Cardiac septum (tissue), 1 donor: ENCODE measurements at regions not wholly inside any gene's neighbourhood (a gene's known extent, or its start where the extent isn't known, plus 50 kb on each side); places are given as distances from the start of the nearest gene placed in this dataset.
"Not testable (repeated sequence)": the region's sequence is repeated elsewhere in the genome, so short reads cannot be mapped to it uniquely, and the experiment has no call there.

Source experiments
- DNase-seq: peaks from one replicate; pipeline ENCODE4 v3.0.0-alpha.2; 2020; ENCODE audit warnings: low spot score
- intact Hi-C: fragments of 100-400 bp; cut with DNase I; formaldehyde crosslinking; loops from one replicate; pipeline ENCODE4 v1.14.0; 2022
- donor health status: DM: no; HTN: no; CAD: no.

- DNase-seq = no peak
These were observed 139.0 kb upstream of the GDF10 start for GRCh38 chr10:47160967-47161366.

GRCh38 chr10:47161465-47161864 is 138.5 kb upstream of the GDF10 start:
- DNase-seq = no peak
- intact Hi-C loops = no loop called here

More at GRCh38 chr10:47160967-47161366, 139.0 kb upstream of the GDF10 start:
- intact Hi-C loops = no loop called here

GRCh38 chr10:47164126-47164799 is 135.7 kb upstream of the GDF10 start:
- DNase-seq = no peak
- intact Hi-C loops = no loop called here

- DNase-seq = no peak
- intact Hi-C loops = no loop called here
These were observed 135.2 kb upstream of the GDF10 start for GRCh38 chr10:47164800-47165128.

- DNase-seq = no peak
- intact Hi-C loops = no loop called here
These were observed 134.8 kb upstream of the GDF10 start for GRCh38 chr10:47165168-47165710.

GRCh38 chr10:47165711-47166404 is 134.1 kb upstream of the GDF10 start:
- no peak for DNase-seq
- intact Hi-C loops = no loop called here

- intact Hi-C loops = no loop called here
- DNase-seq = no peak
These were observed 133.6 kb upstream of the GDF10 start for GRCh38 chr10:47166405-47166777.

GRCh38 chr10:47166808-47167581 is 133.0 kb upstream of the GDF10 start:
- DNase-seq, intact Hi-C loops: not testable (repeated sequence)

- no peak for DNase-seq
- intact Hi-C loops = no loop called here
These were observed 132.4 kb upstream of the GDF10 start for GRCh38 chr10:47167591-47167990.

- intact Hi-C loops = no loop called here
- no peak for DNase-seq
These were observed 130.4 kb upstream of the GDF10 start for GRCh38 chr10:47169581-47169980.

- intact Hi-C loops = no loop called here
- DNase-seq = no peak
These were observed 126.0 kb upstream of the GDF10 start for GRCh38 chr10:47173929-47174442.

GRCh38 chr10:47175181-47176123 is 124.5 kb upstream of the GDF10 start:
- intact Hi-C loops = no loop called here
- DNase-seq = no peak

GRCh38 chr10:47176206-47176902 is 123.6 kb upstream of the GDF10 start:
- intact Hi-C loops = no loop called here

GRCh38 chr10:47176903-47177868 is 122.8 kb upstream of the GDF10 start:
- DNase-seq = no peak
- intact Hi-C loops = no loop called here

More at GRCh38 chr10:47176206-47176902, 123.6 kb upstream of the GDF10 start:
- no peak for DNase-seq

- intact Hi-C loops = no loop called here
- DNase-seq = no peak
These were observed 121.3 kb upstream of the GDF10 start for GRCh38 chr10:47178537-47179290.

GRCh38 chr10:47179291-47179647 is 120.7 kb upstream of the GDF10 start:
- no peak for DNase-seq
- intact Hi-C loops = no loop called here
